GOT3 (cell line): ENCODE measurements at regions not wholly inside any gene's neighbourhood (a gene's known extent, or its start where the extent isn't known, plus 50 kb on each side); places are given as distances from the start of the nearest gene placed in this dataset.
A peak's percentile ranks its signal among the peaks of the same experiment; 100 is the strongest.

Experiments used
- DNase-seq: peaks from one replicate; lab custom pipeline; 2025; ENCODE audit warnings: mixed read lengths; lab: John Stamatoyannopoulos, UW

DNA sequence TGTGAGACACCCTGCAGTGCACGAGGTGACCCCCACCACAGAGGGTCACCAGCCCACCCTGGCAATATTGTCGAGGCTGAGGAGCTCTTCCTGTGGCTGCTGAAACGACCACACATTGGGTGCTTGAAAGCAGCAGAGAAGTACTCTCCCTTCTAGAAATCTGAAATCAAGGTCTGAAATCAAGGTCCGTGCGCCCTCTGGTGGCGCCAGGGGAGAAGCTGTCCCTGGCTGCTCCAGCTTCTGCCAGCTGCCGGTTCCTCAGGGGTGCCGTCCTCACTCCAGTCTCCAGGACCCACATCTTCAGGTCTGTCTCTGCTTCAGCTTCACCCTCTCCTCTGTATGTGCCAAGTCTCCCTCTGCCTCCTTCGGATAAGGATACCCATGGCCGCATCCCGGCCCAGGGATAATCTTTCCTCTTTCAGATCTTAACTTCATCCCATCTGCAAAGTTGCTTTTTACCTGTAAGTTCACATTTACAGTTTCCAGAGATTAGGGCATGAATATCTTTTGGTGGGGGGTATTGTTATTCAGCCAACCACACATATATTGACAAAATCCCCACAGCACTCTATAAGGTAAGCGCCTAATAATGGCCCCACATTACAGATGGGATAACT, 108.3 kb upstream of the PHACTR3 start:
- DNase-seq, result peak; percentile 41

GRCh38 chr20:59498291-59498690, 106.0 kb upstream of the PHACTR3 start:
- DNase-seq, result no peak

- DNase-seq, result no peak
Observed at GRCh38 chr20:59499863-59500262, 104.5 kb upstream of the PHACTR3 start.

DNA sequence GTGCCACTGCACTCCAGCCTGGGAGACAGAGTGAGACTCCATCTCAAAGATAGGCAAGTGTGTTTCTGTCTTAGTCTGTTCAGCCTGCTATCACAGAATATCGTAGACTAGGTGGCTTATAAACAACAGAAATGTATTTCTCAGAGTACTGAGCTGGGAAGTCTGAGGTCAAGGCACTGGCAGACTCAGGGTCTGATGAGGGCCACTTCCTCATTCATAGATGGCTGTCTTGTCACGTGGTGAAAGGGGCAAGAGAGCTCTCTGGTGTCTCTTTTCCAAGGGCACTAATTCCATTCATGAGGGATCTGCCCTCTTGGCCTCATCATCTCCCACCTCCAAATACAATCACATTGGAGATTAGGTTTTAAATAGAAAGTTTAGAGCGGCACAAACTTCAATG, 95.6 kb upstream of the PHACTR3 start:
- DNase-seq, result no peak

GRCh38 chr20:59512651-59513050, 91.7 kb upstream of the PHACTR3 start:
- DNase-seq, result no peak

GRCh38 chr20:59514554-59514953, 89.8 kb upstream of the PHACTR3 start:
- no peak for DNase-seq

- peak; percentile 39 for DNase-seq
Observed at GRCh38 chr20:59515013-59515905, 89.1 kb upstream of the PHACTR3 start.

DNA sequence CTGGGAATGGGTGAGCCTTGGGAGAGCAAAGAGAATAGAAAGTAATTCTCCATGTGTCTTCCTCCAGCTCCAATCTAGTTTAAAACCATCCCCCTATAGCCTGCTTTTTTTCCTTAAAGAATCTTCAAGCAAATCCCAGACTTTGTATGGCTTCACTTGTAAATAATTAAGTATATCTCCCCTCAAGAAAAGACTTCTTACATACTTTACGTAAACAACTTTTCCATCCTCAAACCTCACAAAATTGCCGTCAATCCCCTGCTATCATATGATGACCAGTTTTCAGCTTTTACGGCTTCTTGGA, 88.5 kb upstream of the PHACTR3 start:
- no peak for DNase-seq

DNA sequence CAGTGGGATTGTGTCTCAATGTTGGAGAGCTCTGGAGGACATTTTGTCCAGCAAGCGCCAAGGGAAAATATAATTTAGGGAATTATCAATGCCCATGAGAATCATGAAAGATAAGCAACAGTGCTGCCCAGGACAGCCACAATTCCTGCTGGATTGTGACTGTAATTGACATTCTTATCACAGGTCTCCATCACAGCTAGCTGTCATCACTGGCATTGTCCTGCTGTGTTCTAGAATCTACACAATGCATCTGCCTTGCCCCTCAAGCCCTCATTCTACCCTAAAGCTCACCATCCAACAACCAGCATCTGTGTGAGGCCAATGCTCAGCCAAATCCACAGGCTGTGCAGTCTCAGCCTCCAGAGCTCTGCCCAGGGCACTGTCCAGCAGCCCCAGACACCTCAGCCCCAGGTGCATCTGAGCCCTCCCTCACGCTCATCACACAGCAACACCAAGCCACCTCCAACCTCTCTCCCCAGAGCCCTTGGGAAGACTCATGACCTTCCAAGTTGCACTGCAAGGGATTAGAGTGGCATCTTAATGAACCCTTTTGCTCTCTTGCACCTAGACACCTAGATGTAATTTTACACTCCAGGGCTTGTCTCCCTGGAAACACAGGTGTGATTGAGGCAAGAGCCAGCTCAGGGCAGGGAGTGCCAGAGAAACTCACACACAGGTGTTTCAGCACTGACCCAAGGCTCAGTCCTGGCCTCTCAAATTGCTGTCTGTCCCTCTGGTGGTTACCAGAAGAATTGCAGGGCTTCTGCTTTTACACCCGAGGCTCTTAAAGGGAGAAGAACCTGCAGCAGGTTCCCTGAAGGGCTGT, 85.2 kb upstream of the PHACTR3 start:
- no peak for DNase-seq

GRCh38 chr20:59519707-59520014, 84.7 kb upstream of the PHACTR3 start:
- DNase-seq, result no peak

DNA sequence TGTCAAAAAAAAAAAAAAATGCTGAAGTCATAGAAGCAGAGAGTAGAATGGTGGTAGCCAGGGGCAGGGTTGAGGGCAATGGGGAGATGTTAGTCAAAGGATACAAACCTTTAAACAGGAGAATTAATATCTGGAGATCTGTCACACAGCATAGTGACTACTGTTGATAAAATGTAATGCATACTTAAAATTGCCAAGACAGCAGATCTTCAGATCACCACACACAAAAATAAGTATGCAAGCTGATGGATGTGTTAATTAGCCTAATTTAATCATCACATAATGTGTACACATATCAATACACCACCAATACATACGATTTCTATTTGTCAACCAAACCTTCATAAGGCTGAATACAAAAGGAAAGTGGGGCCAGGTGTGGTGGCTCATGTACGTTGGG, 83.5 kb upstream of the PHACTR3 start:
- DNase-seq, result no peak

DNA sequence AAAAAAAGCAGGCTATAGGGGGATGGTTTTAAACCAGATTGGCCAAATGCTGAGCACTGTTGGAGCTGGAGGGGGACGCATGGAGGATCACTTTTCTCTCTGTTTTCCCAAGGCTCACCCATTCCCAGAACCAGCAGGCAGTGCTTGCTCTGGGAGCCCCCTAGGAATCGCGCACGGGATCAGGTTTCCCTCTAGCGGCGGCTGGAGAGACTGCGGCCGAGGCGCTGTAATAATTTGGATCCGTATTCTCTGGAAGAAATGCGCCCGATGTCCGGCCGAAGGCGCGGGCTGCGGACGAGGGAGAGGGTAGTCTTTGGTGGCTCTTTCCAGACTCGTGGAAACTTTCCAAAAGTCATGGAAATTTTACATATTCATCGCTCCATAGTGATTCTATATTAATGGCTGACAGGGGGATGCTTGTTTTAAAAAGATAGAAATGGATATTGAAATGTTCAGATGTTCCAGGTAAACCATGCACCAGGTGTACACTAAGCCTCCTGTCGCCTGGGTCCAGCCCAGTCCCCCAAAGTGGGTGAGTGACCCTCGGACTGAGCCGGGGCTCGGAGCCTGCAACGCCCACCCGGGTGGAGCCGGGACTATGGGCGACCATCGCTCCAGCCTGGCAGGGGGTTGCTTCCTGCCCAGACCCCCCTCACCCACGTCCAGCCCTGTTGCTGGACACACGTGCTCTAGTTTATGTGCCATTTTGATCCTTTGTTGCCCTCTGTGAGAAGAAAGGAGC, 78.7 kb upstream of the PHACTR3 start:
- peak; percentile 31 for DNase-seq

GRCh38 chr20:59526242-59527225, 77.8 kb upstream of the PHACTR3 start:
- no peak for DNase-seq

DNA sequence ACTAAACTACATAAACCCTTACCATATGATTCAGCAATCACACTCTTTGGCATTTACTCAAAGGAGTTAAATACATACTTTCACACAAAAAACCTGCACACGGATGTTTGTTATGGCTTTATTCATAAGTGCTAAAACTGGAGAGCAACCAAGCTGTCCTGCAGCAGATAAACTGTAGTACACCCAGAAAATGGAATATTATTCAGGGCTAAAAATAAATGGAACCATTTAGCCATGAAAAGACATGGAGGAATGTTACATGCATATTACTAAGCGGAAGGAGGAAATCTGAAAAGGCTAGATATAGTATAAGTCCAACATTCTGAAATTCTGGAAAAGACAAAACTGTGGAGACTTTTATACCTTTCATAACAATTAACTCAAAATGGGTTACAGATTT, 73.6 kb upstream of the PHACTR3 start:
- DNase-seq, result no peak

- no peak for DNase-seq
Observed at GRCh38 chr20:59537991-59538390, 66.3 kb upstream of the PHACTR3 start.

DNA sequence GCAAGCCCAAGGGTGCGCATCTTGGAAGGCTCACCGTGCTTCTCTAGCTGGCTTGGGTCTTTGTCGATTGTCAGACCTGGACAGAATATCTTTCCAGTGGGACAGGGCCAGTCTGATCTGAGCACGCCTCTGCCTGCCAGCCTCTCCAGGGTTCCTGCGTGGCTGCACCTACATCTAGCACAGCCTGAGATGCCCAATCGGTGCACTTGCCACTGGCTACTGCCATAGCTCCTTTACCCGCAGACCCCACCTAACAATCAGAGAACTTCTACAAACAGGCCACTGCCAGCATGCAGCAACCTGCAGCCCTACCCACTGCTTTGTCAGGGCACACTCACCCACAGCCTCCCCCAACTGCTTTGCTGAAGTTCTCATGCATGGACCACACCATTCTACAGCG, 56.7 kb upstream of the PHACTR3 start:
- no peak for DNase-seq
